WERI-Rb-1 (cell line): ENCODE measurements at regions not wholly inside any gene's neighbourhood (a gene's known extent, or its start where the extent isn't known, plus 50 kb on each side); places are given as distances from the start of the nearest gene placed in this dataset.
"Not testable (repeated sequence)": the region's sequence is repeated elsewhere in the genome, so short reads cannot be mapped to it uniquely, and the experiment has no call there.

Experiments used
- DNase-seq: peaks from one replicate; pipeline ENCODE4 v3.0.0-alpha.2; 2020
- H3K27ac ChIP-seq: fragments of 250-450 bp; sonication (Bioruptor Pico); 2 replicates; pipeline ENCODE4 v1.5.1; 2020; ENCODE audit warnings: mild to moderate bottlenecking, moderate library complexity
- H3K27me3 ChIP-seq: fragments of 250-450 bp; sonication (Bioruptor Pico); 2 replicates; pipeline ENCODE4 v1.5.1; 2021; ENCODE audit warnings: mild to moderate bottlenecking, low read depth, moderate library complexity; ENCODE audit not compliant: insufficient read depth, severe bottlenecking
- H3K36me3 ChIP-seq: fragments of 250-450 bp; sonication (Bioruptor Pico); 2 replicates; pipeline ENCODE4 v1.5.1; 2020; ENCODE audit warnings: mild to moderate bottlenecking, moderate library complexity
- H3K4me3 ChIP-seq: 2 replicates; pipeline ENCODE4 v1.5.1; 2011; ENCODE audit warnings: low read depth, mild to moderate bottlenecking, control low read depth, low read length
- H3K9me3 ChIP-seq: fragments of 250-450 bp; sonication (Bioruptor Pico); 2 replicates; pipeline ENCODE4 v1.5.1; 2021; ENCODE audit warnings: mild to moderate bottlenecking, moderate library complexity; ENCODE audit not compliant: severe bottlenecking
- TF ChIP-seq, protein P1 (sequence below): IDR thresholded peaks from 2 replicates; pipeline ENCODE4 v1.5.1; 2011; ENCODE audit warnings: low read depth, mild to moderate bottlenecking, control low read depth, inconsistent platforms, low read length

DNA sequence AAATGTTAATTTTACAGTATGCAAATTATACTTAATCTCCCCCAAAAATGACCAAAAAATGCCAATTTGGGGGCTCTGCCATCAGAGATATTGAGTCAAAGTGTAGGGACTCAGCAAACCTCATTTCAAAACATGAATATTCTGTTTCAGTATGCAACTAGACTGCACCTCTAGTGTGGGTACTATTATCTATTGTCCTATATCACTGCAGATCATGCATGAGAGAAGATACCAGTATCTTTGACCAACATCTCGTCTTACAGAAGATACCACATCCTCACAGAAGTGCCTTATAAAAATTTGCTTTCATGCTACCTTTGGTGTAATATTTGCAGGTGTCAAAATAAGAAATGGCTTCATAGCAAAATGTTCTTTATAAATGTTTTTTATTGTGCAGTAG lies 623.8 kb downstream of the TENT5A start:
- no peak for DNase-seq
- Histone ChIP-seq H3K36me3 (no peaks in the 10 kb centered on the region), H3K4me3 (no peak overlapping the region), H3K27me3 (no peaks in the 10 kb centered on the region), H3K27ac (no peak overlapping the region), H3K9me3 (no peaks in the 10 kb centered on the region)
- TF ChIP-seq, protein P1, sequence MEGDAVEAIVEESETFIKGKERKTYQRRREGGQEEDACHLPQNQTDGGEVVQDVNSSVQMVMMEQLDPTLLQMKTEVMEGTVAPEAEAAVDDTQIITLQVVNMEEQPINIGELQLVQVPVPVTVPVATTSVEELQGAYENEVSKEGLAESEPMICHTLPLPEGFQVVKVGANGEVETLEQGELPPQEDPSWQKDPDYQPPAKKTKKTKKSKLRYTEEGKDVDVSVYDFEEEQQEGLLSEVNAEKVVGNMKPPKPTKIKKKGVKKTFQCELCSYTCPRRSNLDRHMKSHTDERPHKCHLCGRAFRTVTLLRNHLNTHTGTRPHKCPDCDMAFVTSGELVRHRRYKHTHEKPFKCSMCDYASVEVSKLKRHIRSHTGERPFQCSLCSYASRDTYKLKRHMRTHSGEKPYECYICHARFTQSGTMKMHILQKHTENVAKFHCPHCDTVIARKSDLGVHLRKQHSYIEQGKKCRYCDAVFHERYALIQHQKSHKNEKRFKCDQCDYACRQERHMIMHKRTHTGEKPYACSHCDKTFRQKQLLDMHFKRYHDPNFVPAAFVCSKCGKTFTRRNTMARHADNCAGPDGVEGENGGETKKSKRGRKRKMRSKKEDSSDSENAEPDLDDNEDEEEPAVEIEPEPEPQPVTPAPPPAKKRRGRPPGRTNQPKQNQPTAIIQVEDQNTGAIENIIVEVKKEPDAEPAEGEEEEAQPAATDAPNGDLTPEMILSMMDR: no peak

DNA sequence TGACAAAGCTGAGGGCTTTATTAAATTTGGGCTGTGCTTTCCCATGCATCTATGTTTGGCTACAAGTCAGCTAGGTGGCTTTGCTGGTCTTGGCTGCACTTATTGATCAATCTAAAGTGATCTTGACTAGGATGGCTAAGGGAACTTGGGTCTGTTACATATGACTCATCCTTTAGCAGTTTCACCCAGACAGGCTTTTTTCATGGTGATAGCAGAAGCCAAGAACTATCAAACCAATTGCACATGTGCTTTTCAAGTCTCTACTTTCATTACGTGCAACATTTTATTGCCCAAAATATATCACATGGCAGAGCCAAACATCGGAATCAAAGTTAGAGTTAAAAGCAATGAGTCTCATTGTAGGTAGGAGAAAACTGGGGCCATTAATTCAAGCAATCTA lies 626.3 kb downstream of the TENT5A start:
- TF ChIP-seq, protein P1: no peak
- H3K9me3 ChIP-seq: no peaks in the 10 kb centered on the region
- H3K4me3 ChIP-seq: no peak overlapping the region
- no peak overlapping the region for H3K27ac ChIP-seq
- no peaks in the 10 kb centered on the region for H3K27me3 ChIP-seq
- no peak for DNase-seq
- H3K36me3 ChIP-seq: no peaks in the 10 kb centered on the region

DNA sequence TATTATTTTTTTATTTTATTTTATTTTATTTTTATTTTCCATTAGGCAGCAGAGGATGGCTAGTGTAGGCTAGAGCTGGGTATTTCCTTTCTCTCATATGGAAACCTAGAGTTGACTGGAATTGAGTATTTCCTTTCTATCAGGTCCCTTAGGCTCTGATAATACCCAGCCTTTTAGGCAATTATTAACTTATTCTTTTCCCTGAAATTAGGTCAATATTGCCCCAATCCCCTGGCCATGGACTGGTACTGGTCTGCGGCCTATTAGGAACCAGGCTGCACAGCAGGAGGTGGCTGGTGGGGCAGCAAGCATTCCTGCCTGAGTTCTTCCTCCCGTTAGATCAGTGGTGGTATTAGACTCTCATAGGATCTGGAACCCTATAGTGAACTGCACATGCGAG lies 632.2 kb downstream of the TENT5A start:
- Histone ChIP-seq H3K27me3 (no peaks in the 10 kb centered on the region), H3K4me3 (no peak overlapping the region), H3K36me3 (no peaks in the 10 kb centered on the region), H3K9me3 (no peaks in the 10 kb centered on the region), H3K27ac (no peak overlapping the region)
- TF ChIP-seq, protein P1: no peak
- no peak for DNase-seq

DNA sequence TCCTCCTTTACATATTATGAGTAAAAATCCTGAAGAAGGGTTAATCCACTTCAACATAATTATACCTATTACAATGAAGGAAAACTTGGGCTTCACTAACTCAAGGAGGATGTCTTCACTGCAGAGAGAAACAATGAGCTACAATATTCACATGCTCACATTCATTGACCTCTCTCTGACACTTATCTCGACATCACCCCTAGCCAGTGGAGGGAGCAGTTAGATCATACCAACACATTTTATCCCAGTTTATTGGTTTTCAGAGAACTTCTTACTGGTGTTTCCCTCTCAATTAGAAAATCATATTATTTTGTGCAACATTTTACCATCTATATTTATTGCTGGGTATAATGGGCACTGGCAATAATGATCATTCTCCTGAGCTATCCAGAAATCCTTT lies 646.5 kb downstream of the TENT5A start:
- Histone ChIP-seq H3K9me3 (no peaks in the 10 kb centered on the region), H3K4me3 (no peak overlapping the region), H3K36me3 (no peaks in the 10 kb centered on the region), H3K27ac (no peak overlapping the region), H3K27me3 (no peaks in the 10 kb centered on the region)
- DNase-seq: no peak
- TF ChIP-seq, protein P1: no peak

DNA sequence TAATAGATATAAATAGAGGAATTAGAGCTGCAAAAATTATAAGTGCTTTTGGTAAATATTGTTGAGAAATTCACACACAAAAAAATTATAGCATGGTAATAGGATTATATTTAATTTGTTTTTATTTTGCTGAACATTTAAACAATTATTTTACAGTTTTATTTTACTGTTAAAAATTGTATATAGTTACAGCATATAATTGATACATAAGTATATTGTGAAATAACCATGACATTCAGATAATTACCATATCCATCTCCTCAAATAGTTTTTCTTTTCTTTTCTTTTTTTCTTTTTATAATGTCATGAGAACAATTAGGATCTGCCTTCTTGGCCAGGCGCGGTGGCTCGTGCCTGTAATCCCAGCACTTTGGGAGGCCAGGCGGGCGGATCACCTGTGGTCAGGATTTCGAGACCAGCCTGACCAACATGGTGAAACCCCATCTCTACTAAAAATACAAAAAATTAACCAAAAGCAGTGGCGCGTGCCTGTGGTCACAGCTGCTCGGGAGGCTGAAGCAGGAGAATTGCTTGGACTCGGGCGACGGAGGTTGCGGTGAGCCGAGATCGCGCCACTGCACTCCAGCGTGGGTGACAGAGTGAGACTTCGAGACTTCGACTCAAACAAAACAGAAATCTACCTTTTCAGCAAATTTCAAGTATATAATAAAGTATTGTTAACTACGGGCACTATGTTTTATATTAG lies 654.2 kb downstream of the TENT5A start:
- DNase-seq: no peak
- Histone ChIP-seq H3K4me3 (no peak overlapping the region), H3K9me3 (no peaks in the 10 kb centered on the region), H3K36me3 (no peaks in the 10 kb centered on the region), H3K27ac (no peak overlapping the region), H3K27me3 (no peaks in the 10 kb centered on the region)
- TF ChIP-seq, protein P1: no peak

DNA sequence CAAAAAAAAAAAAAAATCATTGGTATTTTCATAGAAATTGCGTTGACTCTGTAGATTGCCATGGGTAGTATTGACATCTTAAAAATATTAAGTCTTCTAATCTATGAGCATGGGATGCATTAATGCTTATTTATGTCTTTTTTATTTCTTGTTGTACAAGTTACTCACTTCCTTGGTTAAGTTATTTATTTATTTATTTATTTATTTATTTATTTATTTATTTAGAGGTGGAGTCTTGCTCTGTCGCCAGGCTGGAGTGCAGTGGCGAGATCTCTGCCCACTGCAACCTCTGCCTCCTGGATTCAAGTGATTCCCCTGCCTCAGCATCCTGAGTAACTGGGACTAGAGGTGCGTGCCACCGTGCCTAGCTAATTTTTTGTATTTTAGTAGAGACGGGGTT lies 656.0 kb downstream of the TENT5A start:
- H3K9me3 ChIP-seq, H3K27ac ChIP-seq, DNase-seq, H3K4me3 ChIP-seq, H3K36me3 ChIP-seq, H3K27me3 ChIP-seq: not testable (repeated sequence)
